ENCODE measurements at regions not wholly inside any gene's neighbourhood (a gene's known extent, or its start where the extent isn't known, plus 50 kb on each side); places are given as distances from the start of the nearest gene placed in this dataset.
"Not testable (repeated sequence)": the region's sequence is repeated elsewhere in the genome, so short reads cannot be mapped to it uniquely, and the experiment has no call there.

GRCh38 chr15:75775296-75776064 is 62.8 kb upstream of the CSPG4 start:
- H3K36me3 Mint-ChIP-seq (ENCODE audit: insufficient read depth in 1 of 3, low read depth in 3 of 3): no peaks in the 10 kb centered on the region; a peak in 1 of 7 replicates
- Histone ChIP-seq H3T11ph (ENCODE audit: low read length) (no peak overlapping the region), H3K4me2 (ENCODE audit: insufficient read depth, insufficient read length, low read length) (no peak overlapping the region), H2AK5ac (ENCODE audit: insufficient read length, low read length) (no peak overlapping the region), H3K4ac (ENCODE audit: low read depth, low read length) (no peak overlapping the region), H3K14ac (ENCODE audit: insufficient read depth, low read length) (no peak overlapping the region), H3K79me2 (ENCODE audit: insufficient read depth, low read length) (no peaks in the 10 kb centered on the region), H3K23ac (ENCODE audit: insufficient read length, low read depth, low read length) (no peak overlapping the region), H3K9me3 (ENCODE audit: control insufficient read depth, low read depth, low read length) (no peaks in the 10 kb centered on the region), H3K79me1 (ENCODE audit: insufficient read depth, low read depth, low read length, poor library complexity, severe bottlenecking) (no peaks in the 10 kb centered on the region), H4K91ac (ENCODE audit: insufficient read length, low read depth, low read length) (no peak overlapping the region), H2BK20ac (ENCODE audit: low read depth, low read length, poor library complexity, severe bottlenecking) (no peak overlapping the region), H4K20me1 (ENCODE audit: control insufficient read depth, insufficient read depth, insufficient read length) (no peaks in the 10 kb centered on the region), H2BK12ac (ENCODE audit: insufficient read length, low read depth, low read length) (no peak overlapping the region), H3K27ac (ENCODE audit: insufficient read length, low read depth, low read length) (no peak overlapping the region), H3K56ac (ENCODE audit: insufficient read length, low read depth, low read length) (no peak overlapping the region), H2BK120ac (ENCODE audit: low read depth, low read length, poor library complexity, severe bottlenecking) (no peak overlapping the region), H2BK5ac (ENCODE audit: insufficient read length, low read length) (no peak overlapping the region), H3K18ac (ENCODE audit: insufficient read length, low read depth, low read length) (no peak overlapping the region), H3K9ac (ENCODE audit: extremely low read depth, insufficient read length, low read length) (no peak overlapping the region), H2BK15ac (ENCODE audit: low read depth, low read length) (no peak overlapping the region), H3K23me2 (ENCODE audit: insufficient read length, low read depth, low read length, poor library complexity, severe bottlenecking) (no peaks in the 10 kb centered on the region), H4K8ac (replicated peaks; ENCODE audit: insufficient read length, low read depth, low read length) (no peak overlapping the region), H4K5ac (ENCODE audit: insufficient read length, low read depth, low read length) (no peak overlapping the region), H2AFZ (ENCODE audit: low read length) (no peak overlapping the region), H3K27me3 (ENCODE audit: insufficient read depth, low read length) (no peaks in the 10 kb centered on the region), H3K4me1 (ENCODE audit: insufficient read depth, low read length) (no peaks in the 10 kb centered on the region; the same call in 1 of the 2 replicates)
- no CpG with 5 or more reads among the region's 9 CpGs for WGBS (ENCODE audit: extremely low coverage, insufficient read length, low lambda C conversion rate)
- DNase-seq: peak; percentile 88
- peak overlapping the region in 1 of 2 experiments; percentile 32; a peak in 1 of 5 replicates for H3K4me3 Mint-ChIP-seq
- H3K27ac Mint-ChIP-seq: peak overlapping the region; percentile 35 to 68 (median 45); a peak in 2 of 7 replicates
- peaks cover 10% of the 10 kb centered on the region for H3K27me3 Mint-ChIP-seq (ENCODE audit: low read depth)
- peaks cover 37 to 39% of the 10 kb centered on the region in 2 experiments for H3K4me1 Mint-ChIP-seq
- no peak for TF ChIP-seq CTCF (conservative IDR thresholded peaks at IDR 0.05)
- H3K9me3 Mint-ChIP-seq: no peaks in the 10 kb centered on the region

- not testable (repeated sequence) for H3K56ac ChIP-seq (ENCODE audit: insufficient read length, low read depth, low read length); H3K27me3 Mint-ChIP-seq (ENCODE audit: low read depth); H3K27ac Mint-ChIP-seq
Observed at GRCh38 chr15:75773974-75774373, 61.3 kb upstream of the CSPG4 start.

More at GRCh38 chr15:75773974-75774373, 61.3 kb upstream of the CSPG4 start:
- H3K14ac ChIP-seq (ENCODE audit: insufficient read depth, low read length); H4K91ac ChIP-seq (ENCODE audit: insufficient read length, low read depth, low read length); H3K4me3 Mint-ChIP-seq; H3K36me3 Mint-ChIP-seq (ENCODE audit: insufficient read depth in 1 of 3, low read depth in 3 of 3); H3K27me3 ChIP-seq (ENCODE audit: insufficient read depth, low read length); H3K9ac ChIP-seq (ENCODE audit: extremely low read depth, insufficient read length, low read length); H2AK5ac ChIP-seq (ENCODE audit: insufficient read length, low read length); H3K9me3 ChIP-seq (ENCODE audit: control insufficient read depth, low read depth, low read length); H3K27ac ChIP-seq (ENCODE audit: insufficient read length, low read depth, low read length); H3T11ph ChIP-seq (ENCODE audit: low read length); H3K23me2 ChIP-seq (ENCODE audit: insufficient read length, low read depth, low read length, poor library complexity, severe bottlenecking); H4K8ac ChIP-seq (replicated peaks; ENCODE audit: insufficient read length, low read depth, low read length); H3K79me2 ChIP-seq (ENCODE audit: insufficient read depth, low read length); H2AFZ ChIP-seq (ENCODE audit: low read length); H3K4ac ChIP-seq (ENCODE audit: low read depth, low read length); H3K4me2 ChIP-seq (ENCODE audit: insufficient read depth, insufficient read length, low read length); H2BK20ac ChIP-seq (ENCODE audit: low read depth, low read length, poor library complexity, severe bottlenecking); H3K4me1 ChIP-seq (ENCODE audit: insufficient read depth, low read length); H3K18ac ChIP-seq (ENCODE audit: insufficient read length, low read depth, low read length); H2BK15ac ChIP-seq (ENCODE audit: low read depth, low read length); H3K79me1 ChIP-seq (ENCODE audit: insufficient read depth, low read depth, low read length, poor library complexity, severe bottlenecking); H2BK120ac ChIP-seq (ENCODE audit: low read depth, low read length, poor library complexity, severe bottlenecking); H4K20me1 ChIP-seq (ENCODE audit: control insufficient read depth, insufficient read depth, insufficient read length); DNase-seq; H2BK12ac ChIP-seq (ENCODE audit: insufficient read length, low read depth, low read length); H3K23ac ChIP-seq (ENCODE audit: insufficient read length, low read depth, low read length); H4K5ac ChIP-seq (ENCODE audit: insufficient read length, low read depth, low read length); H2BK5ac ChIP-seq (ENCODE audit: insufficient read length, low read length); H3K9me3 Mint-ChIP-seq: not testable (repeated sequence)
- WGBS (ENCODE audit: extremely low coverage, insufficient read length, low lambda C conversion rate): no CpG with 5 or more reads among the region's 3 CpGs
- H3K4me1 Mint-ChIP-seq: peaks cover 44 to 45% of the 10 kb centered on the region in 2 experiments
